ENCODE measurements at regions not wholly inside any gene's neighbourhood (a gene's known extent, or its start where the extent isn't known, plus 50 kb on each side); places are given as distances from the start of the nearest gene placed in this dataset.

- no peak overlapping the region for H3K4me3 Mint-ChIP-seq (ENCODE audit: unreplicated experiment)
- H3K27me3 Mint-ChIP-seq (ENCODE audit: unreplicated experiment), result no peaks in the 10 kb centered on the region
- no peaks in the 10 kb centered on the region for H3K36me3 Mint-ChIP-seq (ENCODE audit: unreplicated experiment)
- H3K4me1 Mint-ChIP-seq (ENCODE audit: unreplicated experiment), result no peaks in the 10 kb centered on the region
- TF ChIP-seq, protein P1, sequence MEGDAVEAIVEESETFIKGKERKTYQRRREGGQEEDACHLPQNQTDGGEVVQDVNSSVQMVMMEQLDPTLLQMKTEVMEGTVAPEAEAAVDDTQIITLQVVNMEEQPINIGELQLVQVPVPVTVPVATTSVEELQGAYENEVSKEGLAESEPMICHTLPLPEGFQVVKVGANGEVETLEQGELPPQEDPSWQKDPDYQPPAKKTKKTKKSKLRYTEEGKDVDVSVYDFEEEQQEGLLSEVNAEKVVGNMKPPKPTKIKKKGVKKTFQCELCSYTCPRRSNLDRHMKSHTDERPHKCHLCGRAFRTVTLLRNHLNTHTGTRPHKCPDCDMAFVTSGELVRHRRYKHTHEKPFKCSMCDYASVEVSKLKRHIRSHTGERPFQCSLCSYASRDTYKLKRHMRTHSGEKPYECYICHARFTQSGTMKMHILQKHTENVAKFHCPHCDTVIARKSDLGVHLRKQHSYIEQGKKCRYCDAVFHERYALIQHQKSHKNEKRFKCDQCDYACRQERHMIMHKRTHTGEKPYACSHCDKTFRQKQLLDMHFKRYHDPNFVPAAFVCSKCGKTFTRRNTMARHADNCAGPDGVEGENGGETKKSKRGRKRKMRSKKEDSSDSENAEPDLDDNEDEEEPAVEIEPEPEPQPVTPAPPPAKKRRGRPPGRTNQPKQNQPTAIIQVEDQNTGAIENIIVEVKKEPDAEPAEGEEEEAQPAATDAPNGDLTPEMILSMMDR (IDR thresholded peaks at IDR 0.05), result no peak
- DNase-seq (ENCODE audit: extremely low spot score, unreplicated experiment), result no peak
- H3K9me3 Mint-ChIP-seq (ENCODE audit: unreplicated experiment), result peaks cover 1% of the 10 kb centered on the region
- H3K27ac Mint-ChIP-seq (ENCODE audit: unreplicated experiment), result no peak overlapping the region
Measured at GRCh38 chr5:153099328-153099727, 391.1 kb upstream of the GRIA1 start.

- H3K36me3 Mint-ChIP-seq (ENCODE audit: unreplicated experiment), result no peaks in the 10 kb centered on the region
- H3K27ac Mint-ChIP-seq (ENCODE audit: unreplicated experiment), result no peak overlapping the region
- TF ChIP-seq, protein P1 (IDR thresholded peaks at IDR 0.05), result no peak
- no peaks in the 10 kb centered on the region for H3K4me1 Mint-ChIP-seq (ENCODE audit: unreplicated experiment)
- no peak overlapping the region for H3K4me3 Mint-ChIP-seq (ENCODE audit: unreplicated experiment)
- H3K9me3 Mint-ChIP-seq (ENCODE audit: unreplicated experiment), result peaks cover 9% of the 10 kb centered on the region
- peaks cover 2% of the 10 kb centered on the region for H3K27me3 Mint-ChIP-seq (ENCODE audit: unreplicated experiment)
- no peak for DNase-seq (ENCODE audit: extremely low spot score, unreplicated experiment)
Measured at GRCh38 chr5:153101235-153102180, 389.0 kb upstream of the GRIA1 start.

DNA sequence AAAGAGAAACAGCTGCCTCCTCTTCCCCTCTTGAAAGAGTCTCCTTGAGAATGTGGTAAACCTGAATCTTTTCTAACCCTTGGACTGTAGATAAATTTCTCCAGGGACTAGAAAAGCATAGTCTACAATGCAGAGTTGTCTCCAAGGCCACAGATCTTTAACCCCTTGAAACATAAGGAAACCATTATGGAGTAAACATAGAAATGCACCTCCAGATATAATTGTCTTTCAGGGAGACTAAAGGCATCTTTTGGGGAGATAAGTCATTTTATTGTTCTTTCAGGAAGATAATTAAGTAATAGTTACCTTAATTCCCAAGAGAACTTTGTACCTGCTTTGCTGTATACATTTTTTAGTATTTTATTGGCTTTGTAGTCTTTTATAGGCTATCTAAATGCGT, 373.6 kb upstream of the GRIA1 start:
- H3K36me3 Mint-ChIP-seq (ENCODE audit: unreplicated experiment), result no peaks in the 10 kb centered on the region
- no peak overlapping the region for H3K27ac Mint-ChIP-seq (ENCODE audit: unreplicated experiment)
- peaks cover 24% of the 10 kb centered on the region for H3K27me3 Mint-ChIP-seq (ENCODE audit: unreplicated experiment)
- H3K4me3 Mint-ChIP-seq (ENCODE audit: unreplicated experiment), result no peak overlapping the region
- H3K4me1 Mint-ChIP-seq (ENCODE audit: unreplicated experiment), result no peaks in the 10 kb centered on the region
- TF ChIP-seq, protein P1 (IDR thresholded peaks at IDR 0.05), result no peak
- no peak for DNase-seq (ENCODE audit: extremely low spot score, unreplicated experiment)
- no peaks in the 10 kb centered on the region for H3K9me3 Mint-ChIP-seq (ENCODE audit: unreplicated experiment)

GRCh38 chr5:153118018-153118417, 372.5 kb upstream of the GRIA1 start:
- TF ChIP-seq, protein P1 (IDR thresholded peaks at IDR 0.05), result no peak

DNA sequence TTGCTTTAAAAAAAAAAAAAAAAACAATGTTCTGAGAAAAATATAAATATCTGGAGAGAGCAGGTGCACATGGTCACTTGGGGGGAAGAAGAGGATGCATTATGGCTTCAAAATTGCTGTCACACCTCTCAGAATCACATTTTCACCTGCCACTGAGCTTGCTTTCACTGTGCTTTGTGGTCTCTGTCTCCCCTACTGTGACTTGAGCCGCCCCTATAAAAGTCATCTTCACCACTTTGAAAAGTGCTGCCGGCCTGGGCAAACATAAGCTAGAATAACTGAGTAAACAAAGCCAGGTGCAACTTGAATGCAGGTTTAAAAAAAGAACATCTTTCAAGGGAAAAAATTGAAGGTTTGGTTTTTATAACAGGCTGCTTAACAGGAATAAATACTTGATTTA, 368.1 kb upstream of the GRIA1 start:
- no peak overlapping the region for H3K4me3 Mint-ChIP-seq (ENCODE audit: unreplicated experiment)
- H3K27ac Mint-ChIP-seq (ENCODE audit: unreplicated experiment), result no peak overlapping the region
- DNase-seq (ENCODE audit: extremely low spot score, unreplicated experiment), result no peak
- no peaks in the 10 kb centered on the region for H3K9me3 Mint-ChIP-seq (ENCODE audit: unreplicated experiment)
- TF ChIP-seq, protein P1 (IDR thresholded peaks at IDR 0.05), result no peak
- no peaks in the 10 kb centered on the region for H3K36me3 Mint-ChIP-seq (ENCODE audit: unreplicated experiment)
- H3K4me1 Mint-ChIP-seq (ENCODE audit: unreplicated experiment), result no peaks in the 10 kb centered on the region
- H3K27me3 Mint-ChIP-seq (ENCODE audit: unreplicated experiment), result peaks cover 26% of the 10 kb centered on the region

More at GRCh38 chr5:153118018-153118417, 372.5 kb upstream of the GRIA1 start:
- Mint-ChIP-seq H3K27ac (ENCODE audit: unreplicated experiment) (no peak overlapping the region), H3K4me1 (ENCODE audit: unreplicated experiment) (no peaks in the 10 kb centered on the region), H3K27me3 (ENCODE audit: unreplicated experiment) (peaks cover 27% of the 10 kb centered on the region), H3K9me3 (ENCODE audit: unreplicated experiment) (no peaks in the 10 kb centered on the region), H3K4me3 (ENCODE audit: unreplicated experiment) (no peak overlapping the region), H3K36me3 (ENCODE audit: unreplicated experiment) (no peaks in the 10 kb centered on the region)
- no peak for DNase-seq (ENCODE audit: extremely low spot score, unreplicated experiment)

Measured in osteocyte (in vitro differentiated cells).